Nephron progenitor cell (in vitro differentiated cells): ENCODE measurements at regions not wholly inside any gene's neighbourhood (a gene's known extent, or its start where the extent isn't known, plus 50 kb on each side); places are given as distances from the start of the nearest gene placed in this dataset.
A peak's percentile ranks its signal among the peaks of the same experiment; 100 is the strongest.

Experiments used
- DNase-seq: peaks from one replicate; pipeline ENCODE4 v3.0.0; 2021
- H3K27ac Mint-ChIP-seq: 2 replicates; pipeline ENCODE4 v1.8.0; 2021; ENCODE audit warnings: mild to moderate bottlenecking, moderate library complexity, mixed read lengths
- H3K27me3 Mint-ChIP-seq: 2 replicates; pipeline ENCODE4 v1.8.0; 2021; ENCODE audit warnings: mild to moderate bottlenecking, low read depth, mixed read lengths; ENCODE audit not compliant: poor library complexity
- H3K36me3 Mint-ChIP-seq: 2 replicates; pipeline ENCODE4 v1.8.0; 2021; ENCODE audit warnings: low read depth, mixed read lengths
- H3K4me1 Mint-ChIP-seq: 2 replicates; pipeline ENCODE4 v1.8.0; 2021; ENCODE audit warnings: mixed read lengths
- H3K4me3 Mint-ChIP-seq: 2 replicates; pipeline ENCODE4 v1.8.0; 2021; ENCODE audit warnings: mild to moderate bottlenecking, moderate library complexity, mixed read lengths
- H3K9me3 Mint-ChIP-seq: 2 replicates; pipeline ENCODE4 v1.8.0; 2021; ENCODE audit warnings: mild to moderate bottlenecking, moderate library complexity, mixed read lengths
- TF ChIP-seq, protein P1 (sequence below): fragments of 200-600 bp; sonication (generic); IDR thresholded peaks from 2 replicates; pipeline ENCODE4 v1.5.0; 2021; ENCODE audit warnings: antibody characterized with exemption

DNA sequence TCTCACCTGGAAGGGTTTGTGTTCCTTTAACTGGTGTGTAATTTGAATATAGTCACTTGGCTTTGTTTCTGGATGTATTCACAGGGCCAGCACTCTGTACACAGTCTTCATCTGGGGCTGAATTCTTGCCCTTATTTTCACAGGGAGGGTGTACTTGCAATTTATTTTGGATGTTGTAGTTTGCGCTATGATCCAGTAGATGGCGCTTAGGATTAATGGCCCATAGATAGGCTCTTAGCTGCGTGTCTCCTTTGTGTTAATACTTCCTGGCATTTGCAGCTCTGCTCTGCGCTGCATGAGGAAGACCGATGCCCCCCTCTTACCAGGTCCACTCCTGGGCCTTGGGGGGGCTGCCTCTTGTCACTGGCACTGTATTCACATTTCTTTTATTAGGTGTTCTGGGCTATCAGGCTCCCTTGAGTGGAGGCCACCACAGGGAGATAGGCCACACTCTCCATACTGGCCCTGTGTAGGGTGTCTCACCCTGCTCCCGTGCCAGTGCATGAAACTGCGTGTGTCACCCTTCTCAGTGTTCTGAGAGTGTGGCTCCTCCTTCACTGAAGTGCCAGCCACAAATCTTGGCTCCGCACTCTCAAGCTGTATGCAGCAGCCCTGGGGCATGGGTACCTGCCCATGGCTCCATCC, 562.2 kb downstream of the ZIC3 start:
- H3K4me1 Mint-ChIP-seq: no peaks in the 10 kb centered on the region
- TF ChIP-seq, protein P1, sequence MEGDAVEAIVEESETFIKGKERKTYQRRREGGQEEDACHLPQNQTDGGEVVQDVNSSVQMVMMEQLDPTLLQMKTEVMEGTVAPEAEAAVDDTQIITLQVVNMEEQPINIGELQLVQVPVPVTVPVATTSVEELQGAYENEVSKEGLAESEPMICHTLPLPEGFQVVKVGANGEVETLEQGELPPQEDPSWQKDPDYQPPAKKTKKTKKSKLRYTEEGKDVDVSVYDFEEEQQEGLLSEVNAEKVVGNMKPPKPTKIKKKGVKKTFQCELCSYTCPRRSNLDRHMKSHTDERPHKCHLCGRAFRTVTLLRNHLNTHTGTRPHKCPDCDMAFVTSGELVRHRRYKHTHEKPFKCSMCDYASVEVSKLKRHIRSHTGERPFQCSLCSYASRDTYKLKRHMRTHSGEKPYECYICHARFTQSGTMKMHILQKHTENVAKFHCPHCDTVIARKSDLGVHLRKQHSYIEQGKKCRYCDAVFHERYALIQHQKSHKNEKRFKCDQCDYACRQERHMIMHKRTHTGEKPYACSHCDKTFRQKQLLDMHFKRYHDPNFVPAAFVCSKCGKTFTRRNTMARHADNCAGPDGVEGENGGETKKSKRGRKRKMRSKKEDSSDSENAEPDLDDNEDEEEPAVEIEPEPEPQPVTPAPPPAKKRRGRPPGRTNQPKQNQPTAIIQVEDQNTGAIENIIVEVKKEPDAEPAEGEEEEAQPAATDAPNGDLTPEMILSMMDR: peak; percentile 64
- H3K27me3 Mint-ChIP-seq: no peaks in the 10 kb centered on the region
- peak; percentile 21 for DNase-seq
- no peak overlapping the region for H3K27ac Mint-ChIP-seq
- H3K4me3 Mint-ChIP-seq: no peak overlapping the region
- H3K36me3 Mint-ChIP-seq: no peaks in the 10 kb centered on the region
- no peaks in the 10 kb centered on the region for H3K9me3 Mint-ChIP-seq

DNA sequence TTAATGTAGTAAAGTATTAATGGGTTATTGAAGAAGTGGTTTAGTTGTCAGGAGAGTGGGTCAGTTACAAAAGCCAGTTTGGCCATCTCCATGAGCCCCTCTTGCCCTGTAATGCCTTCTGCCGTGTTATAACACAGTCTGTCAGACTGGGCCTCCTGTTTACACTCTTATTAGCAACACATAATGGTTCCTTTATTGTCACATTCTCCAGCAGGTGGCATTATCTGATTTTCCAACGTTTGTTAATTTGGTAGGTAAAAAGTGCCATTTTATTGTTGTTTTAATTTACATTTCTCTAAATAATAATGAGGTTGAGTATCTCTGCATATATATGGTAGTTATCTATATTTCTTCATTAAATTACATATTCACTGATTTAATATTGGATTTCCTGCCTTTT, 560.8 kb downstream of the FGF13 start:
- H3K4me1 Mint-ChIP-seq: no peaks in the 10 kb centered on the region
- no peaks in the 10 kb centered on the region for H3K27me3 Mint-ChIP-seq
- no peak overlapping the region for H3K4me3 Mint-ChIP-seq
- DNase-seq: no peak
- TF ChIP-seq, protein P1: no peak
- H3K27ac Mint-ChIP-seq: no peak overlapping the region
- H3K36me3 Mint-ChIP-seq: no peaks in the 10 kb centered on the region
- H3K9me3 Mint-ChIP-seq: peaks cover 12% of the 10 kb centered on the region

DNA sequence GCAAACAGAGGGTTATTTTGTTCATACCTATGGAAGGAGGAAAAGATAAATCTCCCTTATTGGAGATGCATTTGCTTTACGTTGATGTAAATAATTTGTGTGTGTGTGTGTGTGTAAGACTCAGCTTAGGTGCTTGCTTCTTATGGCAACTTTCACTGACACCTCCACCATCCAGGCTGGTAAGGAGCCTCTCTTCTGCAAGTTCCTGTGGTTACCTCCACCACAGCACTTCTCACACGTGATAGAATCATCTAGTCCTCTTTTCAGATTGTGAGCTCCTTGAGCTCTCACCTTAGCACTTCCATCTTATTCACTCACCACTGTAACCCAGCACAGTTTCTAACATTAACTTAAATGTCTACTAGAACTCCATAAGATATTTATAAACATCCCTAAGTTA, 553.7 kb downstream of the FGF13 start:
- Mint-ChIP-seq H3K4me3 (no peak overlapping the region), H3K27ac (no peak overlapping the region), H3K27me3 (no peaks in the 10 kb centered on the region), H3K9me3 (peaks cover 19% of the 10 kb centered on the region), H3K4me1 (no peaks in the 10 kb centered on the region), H3K36me3 (no peaks in the 10 kb centered on the region)
- DNase-seq: no peak
- TF ChIP-seq, protein P1: no peak

DNA sequence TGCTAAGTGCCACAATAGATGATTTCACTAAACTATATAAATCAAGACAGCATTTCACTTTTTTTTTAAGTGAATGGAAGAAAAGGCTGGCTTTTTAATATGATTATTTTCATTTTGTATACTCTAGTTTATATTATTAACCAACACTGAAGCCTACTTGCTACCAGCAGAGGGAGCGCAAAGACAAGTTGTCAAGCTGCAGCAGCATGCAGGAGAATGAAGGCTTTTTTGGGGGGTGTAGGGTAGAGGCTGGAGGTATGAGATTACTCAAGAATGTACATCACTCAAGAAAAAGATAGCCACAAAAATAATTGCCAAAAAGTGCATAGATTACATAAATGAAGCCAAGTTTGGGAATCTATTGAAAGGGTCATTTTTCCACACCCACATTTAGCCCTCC, 519.5 kb downstream of the FGF13 start:
- H3K27ac Mint-ChIP-seq: no peak overlapping the region
- DNase-seq: peak; percentile 41
- H3K4me3 Mint-ChIP-seq: no peak overlapping the region
- TF ChIP-seq, protein P1: peak; percentile 62
- peaks cover 9% of the 10 kb centered on the region for H3K9me3 Mint-ChIP-seq
- H3K27me3 Mint-ChIP-seq: no peaks in the 10 kb centered on the region
- no peaks in the 10 kb centered on the region for H3K4me1 Mint-ChIP-seq
- H3K36me3 Mint-ChIP-seq: no peaks in the 10 kb centered on the region

DNA sequence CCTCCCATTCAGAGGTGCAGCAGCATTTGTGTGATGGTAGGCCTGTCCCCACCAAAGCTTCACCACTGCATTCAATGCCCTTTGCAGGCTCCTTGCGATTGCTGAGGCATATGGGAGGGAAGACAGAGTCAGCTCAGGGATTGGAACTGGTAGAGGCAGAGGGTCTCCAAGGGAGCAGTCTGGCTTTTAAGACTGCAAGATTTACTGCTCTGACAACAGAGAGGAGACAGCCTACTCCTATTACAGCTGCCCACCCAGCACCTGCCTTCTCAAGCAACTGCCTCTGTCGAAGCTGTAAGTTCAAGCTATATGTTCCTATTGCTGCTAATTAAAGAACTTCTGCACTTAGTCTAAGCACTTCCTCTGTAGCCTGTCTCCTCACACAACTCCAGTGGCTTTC, 481.8 kb downstream of the FGF13 start:
- Mint-ChIP-seq H3K4me1 (peaks cover 10% of the 10 kb centered on the region), H3K36me3 (peaks cover 12% of the 10 kb centered on the region)

More for the DNA sequence above, 481.8 kb downstream of the FGF13 start:
- DNase-seq: peak; percentile 11
- Mint-ChIP-seq H3K9me3 (peaks cover 67% of the 10 kb centered on the region), H3K4me3 (no peak overlapping the region), H3K27ac (no peak overlapping the region), H3K27me3 (no peaks in the 10 kb centered on the region)
- TF ChIP-seq, protein P1: no peak
